Activated T-helper 1 cell treated with anti-CD3 and anti-CD28 coated beads, Interleukin-12 subunit alpha, Interleukin-12 subunit beta, Interleukin-2, Interleukin-4 antibody, amounts not matched to agents 30 ng/mL and 10 ng/mL and 1 ng/mL, durations not matched to agents 14 hours and 24 hours and 36 hours (primary cell): ENCODE measurements at regions not wholly inside any gene's neighbourhood (a gene's known extent, or its start where the extent isn't known, plus 50 kb on each side); places are given as distances from the start of the nearest gene placed in this dataset.

Experiments used
- DNase-seq: peaks from one replicate; pipeline ENCODE4 v3.0.0; 2021; ENCODE audit warnings: low spot score
- H3K27ac Mint-ChIP-seq: one replicate; pipeline ENCODE4 v1.8.0; 2021; ENCODE audit warnings: mild to moderate bottlenecking, mixed read lengths
- H3K27me3 Mint-ChIP-seq: one replicate; pipeline ENCODE4 v1.8.0; 2022; ENCODE audit warnings: mild to moderate bottlenecking, moderate library complexity, mixed read lengths; ENCODE audit not compliant: insufficient read depth
- H3K36me3 Mint-ChIP-seq: one replicate; pipeline ENCODE4 v1.8.0; 2021; ENCODE audit warnings: low read depth, mixed read lengths
- H3K4me1 Mint-ChIP-seq: one replicate; pipeline ENCODE4 v1.8.0; 2021; ENCODE audit warnings: low read depth, mixed read lengths
- H3K4me3 Mint-ChIP-seq: one replicate; pipeline ENCODE4 v1.8.0; 2021; ENCODE audit warnings: mild to moderate bottlenecking, moderate library complexity, mixed read lengths
- H3K9me3 Mint-ChIP-seq: one replicate; pipeline ENCODE4 v1.8.0; 2021; ENCODE audit warnings: mixed read lengths
- intact Hi-C: fragments of 100-400 bp; cut with micrococcal nuclease; formaldehyde crosslinking; loops from one replicate; pipeline ENCODE4 v1.15.1; 2024

DNA sequence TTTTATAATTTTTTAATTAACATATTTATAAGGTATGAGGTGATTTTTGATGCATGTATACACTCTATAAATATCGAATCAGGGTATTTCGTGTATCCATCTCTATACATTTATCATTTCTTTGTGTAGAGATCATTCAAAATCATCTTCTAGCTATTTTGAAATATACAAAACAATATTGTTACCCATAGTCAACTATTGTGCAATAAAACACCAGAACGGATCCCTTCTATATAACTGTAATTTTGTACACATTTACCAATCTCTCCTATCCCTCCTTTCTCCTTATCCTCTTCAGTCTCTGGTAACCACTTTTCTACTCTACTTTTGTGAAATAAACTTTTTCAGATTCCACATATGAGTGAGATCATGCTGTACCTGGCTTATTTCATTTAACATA is 1459.6 kb downstream of the MRPL39 start:
- Mint-ChIP-seq H3K9me3 (no peaks in the 10 kb centered on the region), H3K4me3 (no peak overlapping the region), H3K4me1 (no peaks in the 10 kb centered on the region), H3K36me3 (no peaks in the 10 kb centered on the region), H3K27ac (no peak overlapping the region), H3K27me3 (no peaks in the 10 kb centered on the region)
- DNase-seq = no peak
- intact Hi-C loops = no loop called here

DNA sequence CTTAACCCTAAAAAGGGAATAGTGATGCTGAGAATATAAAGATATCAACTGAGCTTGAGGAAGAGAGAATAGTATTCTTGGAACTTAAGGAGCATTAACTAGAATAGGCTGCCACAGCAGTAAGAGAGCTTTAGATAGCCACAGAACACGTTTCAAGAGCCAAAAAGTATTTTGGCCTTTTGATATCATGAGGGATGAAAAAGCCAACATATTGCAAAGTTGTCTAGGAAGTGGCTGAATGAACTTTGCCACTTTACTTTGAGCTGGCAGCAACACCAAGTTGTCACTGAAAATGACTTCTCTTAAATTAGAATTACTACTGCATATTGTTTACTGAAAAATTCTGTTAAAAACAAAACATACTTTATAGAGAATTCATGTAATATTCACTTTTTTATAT is 1476.2 kb downstream of the MRPL39 start:
- intact Hi-C loops = no loop called here
- Mint-ChIP-seq H3K9me3 (no peaks in the 10 kb centered on the region), H3K36me3 (no peaks in the 10 kb centered on the region), H3K27me3 (no peaks in the 10 kb centered on the region), H3K27ac (no peak overlapping the region), H3K4me3 (no peak overlapping the region), H3K4me1 (no peaks in the 10 kb centered on the region)
- DNase-seq = no peak

- no peaks in the 10 kb centered on the region for H3K4me1 Mint-ChIP-seq
- H3K27ac Mint-ChIP-seq = no peak overlapping the region
- no peaks in the 10 kb centered on the region for H3K36me3 Mint-ChIP-seq
- no peak overlapping the region for H3K4me3 Mint-ChIP-seq
- no peaks in the 10 kb centered on the region for H3K27me3 Mint-ChIP-seq
- H3K9me3 Mint-ChIP-seq = no peaks in the 10 kb centered on the region
- DNase-seq = no peak
- intact Hi-C loops = no loop called here
Measured at GRCh38 chr21:24127651-24128050, 1479.6 kb downstream of the MRPL39 start.

DNA sequence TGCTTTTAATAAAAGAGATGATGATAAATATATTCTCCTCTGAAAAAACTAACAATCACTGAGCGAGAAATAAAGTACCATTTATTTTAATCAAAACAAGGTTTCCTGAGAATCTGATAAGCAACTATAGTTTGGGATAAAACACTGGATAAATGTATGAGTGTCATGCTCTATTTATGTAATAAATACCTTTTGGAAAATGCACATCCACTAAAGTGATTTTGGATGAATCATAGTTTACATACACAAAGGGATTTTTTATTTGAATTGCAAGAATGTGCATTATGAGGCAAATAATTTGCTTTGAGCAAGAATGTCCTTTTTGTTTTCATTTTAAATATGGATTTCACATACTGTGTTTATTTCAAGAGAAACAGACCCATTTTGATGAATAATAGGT is 1483.5 kb downstream of the MRPL39 start:
- H3K9me3 Mint-ChIP-seq = no peaks in the 10 kb centered on the region
- intact Hi-C loops = no loop called here
- H3K27me3 Mint-ChIP-seq = no peaks in the 10 kb centered on the region
- no peak for DNase-seq
- no peaks in the 10 kb centered on the region for H3K4me1 Mint-ChIP-seq
- no peaks in the 10 kb centered on the region for H3K36me3 Mint-ChIP-seq
- H3K27ac Mint-ChIP-seq = no peak overlapping the region
- H3K4me3 Mint-ChIP-seq = no peak overlapping the region

DNA sequence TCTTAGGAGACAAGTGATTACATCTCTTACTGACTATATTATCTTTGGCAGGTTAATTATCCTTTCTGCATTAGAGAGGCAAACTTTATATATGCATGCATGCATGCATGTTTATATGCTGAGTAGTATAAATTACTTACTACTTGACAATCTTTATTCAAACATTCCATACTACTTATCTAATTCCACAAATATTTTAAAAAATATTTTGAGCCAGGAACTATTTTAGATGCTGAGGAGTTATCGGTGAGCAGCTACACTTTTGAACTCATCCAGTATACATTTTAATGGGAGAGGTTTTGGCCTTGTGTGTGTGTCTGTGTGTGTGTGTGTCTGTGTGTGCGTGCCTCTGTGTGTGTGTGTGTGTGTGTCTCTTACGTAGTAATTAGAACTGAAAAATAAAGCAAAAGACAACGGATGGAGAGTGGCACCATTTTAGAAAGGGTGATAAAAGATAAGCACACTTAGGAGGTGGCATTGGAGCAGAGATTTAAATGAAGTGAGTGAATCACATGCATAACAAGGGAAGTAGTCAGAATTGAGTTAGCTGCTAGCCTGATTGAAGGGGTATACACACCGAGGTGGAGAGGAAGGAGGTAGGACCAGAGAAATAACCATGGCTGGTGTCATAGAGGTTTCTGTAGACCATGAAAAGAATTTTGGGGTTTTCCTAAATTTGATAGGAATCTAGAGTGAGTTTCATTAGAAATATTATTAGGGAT is 1488.4 kb downstream of the MRPL39 start:
- no peaks in the 10 kb centered on the region for H3K36me3 Mint-ChIP-seq
- no peaks in the 10 kb centered on the region for H3K27me3 Mint-ChIP-seq
- H3K9me3 Mint-ChIP-seq = no peaks in the 10 kb centered on the region
- H3K4me3 Mint-ChIP-seq = no peak overlapping the region
- no peaks in the 10 kb centered on the region for H3K4me1 Mint-ChIP-seq
- no peak overlapping the region for H3K27ac Mint-ChIP-seq
- no peak for DNase-seq
- intact Hi-C loops = no loop called here

DNA sequence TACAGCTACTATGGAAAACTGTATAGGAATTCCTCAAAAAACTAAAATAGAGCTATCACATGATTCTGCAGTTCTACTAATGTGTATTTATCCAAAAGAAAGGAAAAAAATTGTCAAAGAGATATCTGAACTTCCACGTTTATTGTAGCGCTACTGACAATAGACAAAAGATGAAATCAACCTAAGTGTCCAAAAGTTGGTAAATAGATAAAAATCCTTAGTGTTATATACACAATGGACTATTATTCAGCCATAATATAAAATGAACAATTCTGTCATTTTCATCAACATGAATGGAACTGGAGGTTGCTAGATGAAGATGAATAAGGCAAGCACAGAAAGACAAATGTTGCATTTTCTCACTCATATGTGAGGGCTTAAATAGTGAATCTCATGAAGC is 1492.1 kb downstream of the MRPL39 start:
- no peak overlapping the region for H3K4me3 Mint-ChIP-seq
- no peak overlapping the region for H3K27ac Mint-ChIP-seq
- intact Hi-C loops = no loop called here
- H3K9me3 Mint-ChIP-seq = no peaks in the 10 kb centered on the region
- no peaks in the 10 kb centered on the region for H3K36me3 Mint-ChIP-seq
- no peaks in the 10 kb centered on the region for H3K27me3 Mint-ChIP-seq
- H3K4me1 Mint-ChIP-seq = no peaks in the 10 kb centered on the region
- DNase-seq = no peak

GRCh38 chr21:24112020-24112419 is 1495.3 kb downstream of the MRPL39 start:
- no peaks in the 10 kb centered on the region for H3K4me1 Mint-ChIP-seq
- H3K27me3 Mint-ChIP-seq = no peaks in the 10 kb centered on the region
- no peak for DNase-seq
- H3K27ac Mint-ChIP-seq = no peak overlapping the region
- H3K9me3 Mint-ChIP-seq = no peaks in the 10 kb centered on the region
- intact Hi-C loops = no loop called here
- no peak overlapping the region for H3K4me3 Mint-ChIP-seq
- H3K36me3 Mint-ChIP-seq = no peaks in the 10 kb centered on the region

GRCh38 chr21:24110846-24111245 is 1496.4 kb downstream of the MRPL39 start:
- H3K9me3 Mint-ChIP-seq = no peaks in the 10 kb centered on the region
- H3K36me3 Mint-ChIP-seq = no peaks in the 10 kb centered on the region
- DNase-seq = no peak
- no peak overlapping the region for H3K4me3 Mint-ChIP-seq
- no peaks in the 10 kb centered on the region for H3K4me1 Mint-ChIP-seq
- no peak overlapping the region for H3K27ac Mint-ChIP-seq
- no peaks in the 10 kb centered on the region for H3K27me3 Mint-ChIP-seq
- intact Hi-C loops = no loop called here

DNA sequence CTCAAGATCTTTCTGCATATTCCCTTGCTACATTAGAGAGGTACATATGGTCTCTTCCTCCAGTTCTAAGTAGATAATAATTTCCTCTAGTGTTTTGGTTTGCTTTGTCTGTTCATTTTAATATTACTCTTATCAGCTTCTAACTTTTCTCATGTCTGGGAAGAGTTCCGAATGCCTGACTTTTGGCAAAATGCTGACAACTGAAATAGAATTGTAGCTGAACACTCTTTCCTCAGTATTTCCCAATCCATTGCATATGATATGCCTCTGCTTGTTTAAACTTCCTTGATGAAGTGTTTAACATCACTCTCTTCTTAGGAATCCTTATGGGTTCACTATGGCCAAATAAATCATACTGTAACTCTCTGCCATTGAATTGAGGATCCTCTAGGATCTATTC is 1510.1 kb downstream of the MRPL39 start:
- H3K4me1 Mint-ChIP-seq = no peaks in the 10 kb centered on the region
- DNase-seq = no peak
- no peaks in the 10 kb centered on the region for H3K27me3 Mint-ChIP-seq
- H3K4me3 Mint-ChIP-seq = no peak overlapping the region
- H3K9me3 Mint-ChIP-seq = no peaks in the 10 kb centered on the region
- no peaks in the 10 kb centered on the region for H3K36me3 Mint-ChIP-seq
- intact Hi-C loops = no loop called here
- H3K27ac Mint-ChIP-seq = no peak overlapping the region

- no peaks in the 10 kb centered on the region for H3K36me3 Mint-ChIP-seq
- no peak overlapping the region for H3K27ac Mint-ChIP-seq
- H3K27me3 Mint-ChIP-seq = no peaks in the 10 kb centered on the region
- H3K4me3 Mint-ChIP-seq = no peak overlapping the region
- no peak for DNase-seq
- no peaks in the 10 kb centered on the region for H3K4me1 Mint-ChIP-seq
- intact Hi-C loops = no loop called here
- H3K9me3 Mint-ChIP-seq = no peaks in the 10 kb centered on the region
Measured at GRCh38 chr21:24096651-24097050, 1510.6 kb downstream of the MRPL39 start.

DNA sequence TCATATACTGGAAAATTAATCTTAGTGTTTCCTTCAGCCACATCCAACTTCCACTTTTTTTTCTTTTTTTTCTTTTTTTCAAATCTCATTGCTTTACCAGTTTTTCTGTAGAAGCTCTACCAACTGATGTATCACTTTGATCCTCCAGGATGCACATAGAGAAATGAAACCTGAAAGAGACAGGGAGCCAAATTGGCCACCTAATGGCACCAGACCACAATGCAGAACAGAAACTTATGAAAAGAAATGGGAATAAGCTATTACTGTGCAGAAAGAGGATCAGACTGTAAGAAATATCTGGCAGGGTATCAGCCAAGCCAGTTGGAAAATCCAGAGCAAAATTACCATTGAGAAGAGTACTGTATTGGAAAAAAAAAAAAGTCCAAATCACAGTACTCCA is 1514.2 kb downstream of the MRPL39 start:
- Mint-ChIP-seq H3K36me3 (no peaks in the 10 kb centered on the region), H3K9me3 (no peaks in the 10 kb centered on the region)

GRCh38 chr21:24076179-24076578 is 1531.1 kb downstream of the MRPL39 start:
- Mint-ChIP-seq H3K36me3 (no peaks in the 10 kb centered on the region), H3K27ac (no peak overlapping the region), H3K27me3 (peaks cover 3% of the 10 kb centered on the region), H3K4me1 (no peaks in the 10 kb centered on the region), H3K4me3 (no peak overlapping the region), H3K9me3 (no peaks in the 10 kb centered on the region)
- intact Hi-C loops = no loop called here
- no peak for DNase-seq

More for the DNA sequence above, 1514.2 kb downstream of the MRPL39 start:
- intact Hi-C loops = no loop called here
- no peak overlapping the region for H3K27ac Mint-ChIP-seq
- no peak overlapping the region for H3K4me3 Mint-ChIP-seq
- no peak for DNase-seq
- H3K4me1 Mint-ChIP-seq = no peaks in the 10 kb centered on the region
- no peaks in the 10 kb centered on the region for H3K27me3 Mint-ChIP-seq

DNA sequence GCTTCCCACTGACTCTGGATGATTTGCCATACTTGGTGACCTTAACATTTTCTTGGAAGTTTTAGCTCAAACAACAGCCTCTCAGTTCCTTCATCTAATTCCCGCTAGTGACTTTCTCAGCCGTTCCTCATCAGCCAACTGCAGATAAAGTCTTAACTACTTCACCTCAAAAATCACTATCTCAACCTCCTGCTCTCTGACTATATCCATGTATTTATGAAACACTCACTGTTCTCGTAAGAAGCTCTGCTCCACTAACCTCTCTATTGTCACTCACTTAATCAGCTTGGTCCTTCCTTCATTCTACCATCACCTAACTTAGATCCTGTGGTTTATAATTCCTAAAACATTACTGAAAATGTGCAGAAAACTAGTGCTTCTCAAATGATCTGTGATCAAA is 1551.6 kb downstream of the MRPL39 start:
- Mint-ChIP-seq H3K4me3 (no peak overlapping the region), H3K4me1 (no peaks in the 10 kb centered on the region), H3K9me3 (no peaks in the 10 kb centered on the region), H3K27ac (no peak overlapping the region), H3K36me3 (no peaks in the 10 kb centered on the region), H3K27me3 (no peaks in the 10 kb centered on the region)
- intact Hi-C loops = no loop called here
- no peak for DNase-seq

GRCh38 chr21:24050231-24050630 is 1557.0 kb downstream of the MRPL39 start:
- DNase-seq = no peak
- H3K9me3 Mint-ChIP-seq = no peaks in the 10 kb centered on the region
- no peak overlapping the region for H3K4me3 Mint-ChIP-seq
- H3K27ac Mint-ChIP-seq = no peak overlapping the region
- no peaks in the 10 kb centered on the region for H3K27me3 Mint-ChIP-seq
- H3K36me3 Mint-ChIP-seq = no peaks in the 10 kb centered on the region
- intact Hi-C loops = no loop called here
- no peaks in the 10 kb centered on the region for H3K4me1 Mint-ChIP-seq
